ENCODE measurements at regions not wholly inside any gene's neighbourhood (a gene's known extent, or its start where the extent isn't known, plus 50 kb on each side); places are given as distances from the start of the nearest gene placed in this dataset.
"Not testable (repeated sequence)": the region's sequence is repeated elsewhere in the genome, so short reads cannot be mapped to it uniquely, and the experiment has no call there.

DNA sequence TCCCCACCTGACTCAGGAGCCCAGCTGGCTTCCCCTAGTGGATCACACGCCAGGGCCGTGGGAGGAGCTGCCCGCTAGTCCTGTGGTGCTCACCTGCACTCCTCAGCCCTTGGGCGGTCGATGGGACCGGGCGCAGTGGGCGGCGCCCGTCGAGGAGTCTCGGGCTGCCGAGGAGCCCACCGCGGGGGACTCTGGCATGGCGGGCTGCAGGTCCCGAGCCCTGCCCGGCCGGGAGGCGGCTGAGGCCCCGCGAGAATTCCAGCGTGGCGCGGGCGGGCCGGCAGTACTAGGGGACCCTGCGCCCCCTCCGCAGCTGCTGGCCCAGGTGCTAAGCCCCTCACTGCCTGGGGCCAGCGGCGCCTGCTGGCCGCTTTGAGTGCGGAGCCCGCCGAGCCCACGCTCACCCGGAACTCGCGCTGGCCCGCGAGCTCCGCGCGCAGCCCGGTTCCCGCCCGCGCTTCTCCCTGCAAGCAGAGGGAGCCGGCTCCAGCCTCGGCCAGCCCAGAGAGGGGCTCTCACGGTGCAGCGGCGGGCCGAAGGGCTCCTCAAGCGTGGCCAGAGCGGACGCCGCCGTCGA lies 367.9 kb downstream of the TYW1 start:
- peaks cover 15% of the 10 kb centered on the region for H3K36me3 Mint-ChIP-seq (ENCODE audit: unreplicated experiment)
- no peak overlapping the region for H3K27ac Mint-ChIP-seq (ENCODE audit: unreplicated experiment)
- no peak overlapping the region for H3K4me3 Mint-ChIP-seq (ENCODE audit: unreplicated experiment)
- TF ChIP-seq, protein P1, sequence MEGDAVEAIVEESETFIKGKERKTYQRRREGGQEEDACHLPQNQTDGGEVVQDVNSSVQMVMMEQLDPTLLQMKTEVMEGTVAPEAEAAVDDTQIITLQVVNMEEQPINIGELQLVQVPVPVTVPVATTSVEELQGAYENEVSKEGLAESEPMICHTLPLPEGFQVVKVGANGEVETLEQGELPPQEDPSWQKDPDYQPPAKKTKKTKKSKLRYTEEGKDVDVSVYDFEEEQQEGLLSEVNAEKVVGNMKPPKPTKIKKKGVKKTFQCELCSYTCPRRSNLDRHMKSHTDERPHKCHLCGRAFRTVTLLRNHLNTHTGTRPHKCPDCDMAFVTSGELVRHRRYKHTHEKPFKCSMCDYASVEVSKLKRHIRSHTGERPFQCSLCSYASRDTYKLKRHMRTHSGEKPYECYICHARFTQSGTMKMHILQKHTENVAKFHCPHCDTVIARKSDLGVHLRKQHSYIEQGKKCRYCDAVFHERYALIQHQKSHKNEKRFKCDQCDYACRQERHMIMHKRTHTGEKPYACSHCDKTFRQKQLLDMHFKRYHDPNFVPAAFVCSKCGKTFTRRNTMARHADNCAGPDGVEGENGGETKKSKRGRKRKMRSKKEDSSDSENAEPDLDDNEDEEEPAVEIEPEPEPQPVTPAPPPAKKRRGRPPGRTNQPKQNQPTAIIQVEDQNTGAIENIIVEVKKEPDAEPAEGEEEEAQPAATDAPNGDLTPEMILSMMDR (IDR thresholded peaks at IDR 0.05; ENCODE audit: partially characterized antibody, unreplicated experiment) = no peak
- H3K9me3 Mint-ChIP-seq (ENCODE audit: unreplicated experiment) = peaks cover 11% of the 10 kb centered on the region
- H3K27me3 Mint-ChIP-seq (ENCODE audit: unreplicated experiment) = no peaks in the 10 kb centered on the region
- H3K4me1 Mint-ChIP-seq (ENCODE audit: low read depth, unreplicated experiment) = peaks cover 6% of the 10 kb centered on the region
- DNase-seq = peak; percentile 33

DNA sequence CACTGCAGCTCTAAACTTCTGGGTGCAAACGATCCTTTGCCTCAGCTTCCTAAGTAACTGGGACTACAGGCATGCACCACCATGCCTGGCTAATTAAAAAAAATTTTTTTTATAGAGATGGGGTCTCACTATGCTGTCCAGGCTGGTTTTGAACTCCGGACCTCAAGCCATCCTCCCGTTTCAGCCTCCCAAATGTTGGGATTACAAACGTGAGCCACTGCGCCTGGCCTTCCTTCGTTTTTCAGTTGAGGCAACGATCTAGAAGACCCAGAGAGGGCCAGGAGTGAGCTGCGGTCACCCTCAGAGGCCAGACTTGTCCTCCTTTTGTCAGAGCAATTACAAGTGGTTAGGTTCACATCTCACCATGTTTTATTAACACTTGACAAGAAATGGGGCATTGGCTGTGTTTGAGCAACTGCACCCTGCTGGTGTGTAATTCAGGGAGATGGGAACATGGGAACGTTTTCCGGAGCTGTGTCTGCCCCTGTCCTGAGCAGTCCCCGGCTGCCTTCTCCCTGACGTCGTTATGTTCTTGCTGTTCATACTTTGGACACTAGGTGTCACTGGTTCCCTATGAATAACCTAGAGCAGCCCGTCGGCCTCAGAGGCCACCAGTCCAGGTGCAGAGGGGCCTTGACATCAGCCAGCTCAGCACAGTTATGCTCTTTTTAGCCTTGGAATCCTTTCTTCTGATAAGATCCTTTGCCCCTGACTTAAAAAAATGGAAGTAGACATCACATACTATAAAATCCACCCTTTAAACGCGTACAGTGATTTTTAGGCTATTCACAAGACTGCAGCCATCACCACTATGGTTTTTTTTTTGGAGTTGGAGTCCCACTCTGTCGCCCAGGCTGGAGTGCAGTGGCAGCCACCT lies 375.0 kb downstream of the TYW1 start:
- H3K4me3 Mint-ChIP-seq (ENCODE audit: unreplicated experiment) = no peak overlapping the region

DNA sequence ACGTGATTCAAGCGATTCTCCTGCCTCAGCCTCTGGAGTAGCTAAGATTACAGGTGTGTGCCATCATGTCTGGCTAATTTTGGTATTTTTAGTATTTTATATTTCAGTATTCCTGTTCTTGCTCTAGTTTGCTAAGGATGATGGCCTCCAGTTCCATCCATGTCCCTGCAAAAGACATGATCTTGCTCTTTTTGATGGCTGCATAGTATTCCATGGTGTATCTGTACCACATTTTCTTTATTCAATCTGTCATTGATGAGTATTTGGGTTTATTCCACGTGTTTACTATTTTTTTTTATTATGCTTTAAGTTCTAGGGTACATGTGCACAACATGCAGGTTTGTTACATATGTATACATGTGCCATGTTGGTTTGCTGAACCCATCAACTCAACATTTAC lies 376.8 kb downstream of the TYW1 start:
- H3K4me1 Mint-ChIP-seq (ENCODE audit: low read depth, unreplicated experiment); H3K36me3 Mint-ChIP-seq (ENCODE audit: unreplicated experiment); H3K9me3 Mint-ChIP-seq (ENCODE audit: unreplicated experiment); H3K27ac Mint-ChIP-seq (ENCODE audit: unreplicated experiment); H3K4me3 Mint-ChIP-seq (ENCODE audit: unreplicated experiment); DNase-seq: not testable (repeated sequence)
- H3K27me3 Mint-ChIP-seq (ENCODE audit: unreplicated experiment) = peaks cover 18% of the 10 kb centered on the region

More for the DNA sequence above, 375.0 kb downstream of the TYW1 start:
- H3K9me3 Mint-ChIP-seq (ENCODE audit: unreplicated experiment) = peaks cover 10% of the 10 kb centered on the region
- peaks cover 15% of the 10 kb centered on the region for H3K36me3 Mint-ChIP-seq (ENCODE audit: unreplicated experiment)
- DNase-seq = peak; percentile 65
- H3K27ac Mint-ChIP-seq (ENCODE audit: unreplicated experiment) = no peak overlapping the region
- H3K4me1 Mint-ChIP-seq (ENCODE audit: low read depth, unreplicated experiment) = no peaks in the 10 kb centered on the region
- H3K27me3 Mint-ChIP-seq (ENCODE audit: unreplicated experiment) = peaks cover 15% of the 10 kb centered on the region
- TF ChIP-seq, protein P1 (IDR thresholded peaks at IDR 0.05; ENCODE audit: partially characterized antibody, unreplicated experiment) = peak; percentile 88

DNA sequence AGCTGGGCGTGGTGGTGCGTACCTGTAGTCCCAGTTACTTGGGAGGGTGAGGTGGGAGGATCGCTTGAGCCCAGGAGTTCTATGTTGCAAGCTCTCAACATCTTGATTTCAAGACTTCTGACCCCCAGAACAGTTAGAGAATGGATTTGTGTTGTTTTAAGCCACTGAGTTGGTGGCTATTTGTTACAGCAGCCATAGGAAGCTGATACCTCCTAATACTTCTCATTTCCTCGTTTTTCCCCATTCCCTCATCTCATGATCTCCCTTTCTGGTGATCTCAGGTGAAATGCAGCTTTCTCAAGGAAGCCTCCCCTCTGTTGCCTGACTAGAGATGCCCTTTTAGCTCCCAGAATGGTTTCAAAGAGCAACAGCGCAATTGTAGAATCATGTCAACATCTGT lies 378.8 kb downstream of the TYW1 start:
- Mint-ChIP-seq H3K9me3 (ENCODE audit: unreplicated experiment) (peaks cover 6% of the 10 kb centered on the region), H3K36me3 (ENCODE audit: unreplicated experiment) (peaks cover 9% of the 10 kb centered on the region), H3K4me1 (ENCODE audit: low read depth, unreplicated experiment) (peaks cover 9% of the 10 kb centered on the region), H3K27me3 (ENCODE audit: unreplicated experiment) (peaks cover 16% of the 10 kb centered on the region), H3K4me3 (ENCODE audit: unreplicated experiment) (no peak overlapping the region), H3K27ac (ENCODE audit: unreplicated experiment) (no peak overlapping the region)
- DNase-seq = no peak
- TF ChIP-seq, protein P1 (IDR thresholded peaks at IDR 0.05; ENCODE audit: partially characterized antibody, unreplicated experiment) = no peak

DNA sequence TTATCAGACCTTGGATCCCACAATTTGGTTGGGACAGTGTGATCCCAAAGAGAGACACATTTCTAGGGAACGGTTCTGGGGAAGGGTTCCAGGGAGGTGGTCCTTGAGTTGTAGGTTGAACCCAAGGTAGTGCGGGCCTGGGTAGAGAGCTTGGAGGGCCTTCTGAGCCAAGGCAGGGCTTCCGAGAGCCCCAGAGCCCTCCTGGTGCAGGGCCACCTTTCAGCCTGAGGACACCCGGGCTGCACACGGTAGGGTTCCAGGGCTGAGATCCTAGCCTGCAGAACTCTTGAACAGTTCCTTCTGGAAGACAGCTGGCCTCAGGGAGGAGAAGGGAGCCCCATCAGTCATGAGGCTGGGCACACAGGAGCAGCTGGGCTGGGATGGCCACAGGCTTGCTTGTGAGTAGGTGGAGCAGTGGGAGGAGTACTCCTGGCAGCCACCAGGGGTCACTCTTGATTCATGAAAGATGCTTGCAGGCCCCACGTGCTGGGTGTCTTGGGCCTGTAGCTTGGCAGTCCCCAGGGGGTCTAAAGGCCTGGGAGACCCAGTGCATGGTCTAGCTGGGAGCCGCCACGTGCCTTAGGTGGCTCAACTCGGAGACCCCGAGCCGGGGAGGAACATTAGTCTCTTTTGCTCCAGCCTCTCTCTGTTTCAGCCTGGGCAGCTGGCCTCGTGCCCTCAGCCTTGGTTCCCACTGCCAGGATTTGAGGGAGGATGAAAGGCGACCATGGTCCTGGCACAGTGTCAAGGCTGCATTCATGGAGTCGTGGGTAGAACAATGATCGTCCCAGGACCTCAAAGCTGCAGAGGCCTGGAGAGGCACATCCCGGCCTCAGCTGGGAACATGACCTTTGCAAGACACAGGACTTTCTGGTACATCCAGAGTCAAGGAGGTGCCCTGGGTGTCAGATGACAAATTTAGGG lies 381.6 kb downstream of the TYW1 start:
- Mint-ChIP-seq H3K9me3 (ENCODE audit: unreplicated experiment) (peaks cover 7% of the 10 kb centered on the region), H3K4me1 (ENCODE audit: low read depth, unreplicated experiment) (peaks cover 9% of the 10 kb centered on the region), H3K27me3 (ENCODE audit: unreplicated experiment) (peaks cover 16% of the 10 kb centered on the region), H3K36me3 (ENCODE audit: unreplicated experiment) (peaks cover 9% of the 10 kb centered on the region), H3K4me3 (ENCODE audit: unreplicated experiment) (no peak overlapping the region), H3K27ac (ENCODE audit: unreplicated experiment) (peak overlapping the region; percentile 33)
- peak; percentile 86 for DNase-seq
- TF ChIP-seq, protein P1 (IDR thresholded peaks at IDR 0.05; ENCODE audit: partially characterized antibody, unreplicated experiment) = peak; percentile 96
